Body of pancreas (tissue), 4 donors: ENCODE measurements at regions not wholly inside any gene's neighbourhood (a gene's known extent, or its start where the extent isn't known, plus 50 kb on each side); places are given as distances from the start of the nearest gene placed in this dataset.

ENCODE experiments used
- CTCF ChIP-seq, 7 experiments: fragments of 450-650 bp in 4 of 7; fragments of 200-600 bp in 3 of 7; sonication (generic) in 3 of 7; IDR thresholded peaks; one replicate each; pipeline ENCODE4 v1.5.1; 2016 to 2019; ENCODE audit warnings: antibody characterized with exemption in 7 of 7
- POLR2A ChIP-seq, 3 donors: fragments of 450-650 bp; IDR thresholded peaks; one replicate each; pipeline ENCODE4 v1.6.1; 2016; ENCODE audit warnings: antibody characterized with exemption in 3 of 3, mild to moderate bottlenecking in 2 of 3

DNA sequence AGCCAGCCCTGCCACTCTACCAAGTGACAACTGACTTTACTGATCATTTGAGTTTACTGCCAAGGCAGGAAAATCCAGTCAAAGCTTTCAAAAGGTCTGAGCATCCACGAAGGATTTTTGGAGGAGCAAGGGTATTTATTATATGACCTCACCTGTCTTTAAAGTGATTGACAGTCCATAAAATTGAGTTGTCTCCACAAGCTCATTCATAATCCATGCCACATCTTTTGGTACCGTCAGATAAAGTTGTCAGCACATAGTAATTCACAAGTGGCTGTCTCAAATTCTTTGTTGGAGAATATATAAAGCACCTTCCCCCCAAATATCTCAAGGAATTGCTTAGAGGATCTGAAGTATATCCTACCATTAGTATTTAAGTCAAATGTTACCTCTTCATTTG is 240.5 kb downstream of the METTL4 start:
- TF ChIP-seq CTCF (IDR thresholded peaks at IDR 0.05), result no peak
- no peak for TF ChIP-seq POLR2A (IDR thresholded peaks at IDR 0.05)
